Sigmoid colon (tissue), 4 donors: ENCODE measurements at regions not wholly inside any gene's neighbourhood (a gene's known extent, or its start where the extent isn't known, plus 50 kb on each side); places are given as distances from the start of the nearest gene placed in this dataset.

Source experiments
- EP300 ChIP-seq, 4 donors: sonication (generic); formaldehyde crosslinking; IDR thresholded peaks; one replicate each; pipeline ENCODE4 v1.6.1; 2017; ENCODE audit warnings: antibody characterized with exemption in 4 of 4
- POLR2A ChIP-seq, 2 donors: fragments of 450-650 bp; IDR thresholded peaks; one replicate each; pipeline ENCODE4 v1.6.1; 2016; ENCODE audit warnings: antibody characterized with exemption in 2 of 2, mild to moderate bottlenecking in 2 of 2, moderate library complexity in 2 of 2
- TF ChIP-seq, protein P1 (sequence below), 4 experiments: fragments of 450-650 bp in 3 of 4; fragments of 200-600 bp in 1 of 4; IDR thresholded peaks; one replicate each; pipeline ENCODE4 v1.5.1; 2016 to 2019; ENCODE audit warnings: antibody characterized with exemption in 4 of 4, mild to moderate bottlenecking in 3 of 4, moderate library complexity in 2 of 4

DNA sequence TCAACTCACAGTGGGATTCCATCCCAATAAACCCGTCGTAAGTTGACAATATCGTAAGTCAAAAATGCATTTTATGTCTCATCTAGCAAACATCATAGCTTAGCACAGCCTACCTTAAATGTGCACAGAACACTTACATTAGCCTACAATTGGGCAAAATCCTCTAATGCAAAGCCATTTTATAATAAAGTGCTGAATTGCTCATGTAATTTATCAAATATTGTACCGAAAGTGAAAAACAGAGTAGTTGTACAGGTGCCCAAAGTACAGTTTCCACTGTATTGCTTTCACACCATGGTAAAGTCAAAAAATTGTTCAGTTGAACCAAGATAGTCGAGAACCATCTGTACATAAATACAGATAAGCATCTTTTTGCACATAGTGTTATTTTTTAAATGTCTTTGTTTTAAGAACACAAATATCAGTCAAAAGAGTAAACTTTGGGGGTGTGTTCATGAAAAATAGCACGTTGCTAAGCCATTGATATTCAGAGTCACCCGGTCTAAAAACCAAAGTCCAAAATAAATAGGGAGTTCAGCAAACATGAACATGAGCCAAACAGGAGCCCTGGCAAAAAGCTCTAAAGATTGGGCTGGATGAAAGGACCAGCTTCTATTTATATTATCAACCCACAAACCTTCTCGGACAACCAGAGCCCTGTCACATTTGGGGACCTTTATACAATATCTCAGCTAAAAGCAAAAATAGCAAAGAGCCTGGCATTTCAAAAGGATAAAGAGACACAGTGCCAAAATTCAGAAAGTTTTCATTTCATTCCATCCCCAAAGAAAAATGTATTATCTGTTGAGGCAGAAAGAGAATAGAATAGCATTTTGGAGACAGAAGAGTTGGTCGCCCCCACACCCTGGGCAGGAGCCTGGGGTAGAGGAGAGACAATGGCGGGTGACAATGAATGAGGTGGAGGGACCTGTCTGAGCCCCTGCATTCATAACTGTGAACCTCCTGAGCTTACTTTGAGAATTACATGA is 105.9 kb upstream of the SH3BP4 start:
- TF ChIP-seq POLR2A (IDR thresholded peaks at IDR 0.05) (no peak), EP300 (IDR thresholded peaks at IDR 0.05) (no peak)
- TF ChIP-seq, protein P1, sequence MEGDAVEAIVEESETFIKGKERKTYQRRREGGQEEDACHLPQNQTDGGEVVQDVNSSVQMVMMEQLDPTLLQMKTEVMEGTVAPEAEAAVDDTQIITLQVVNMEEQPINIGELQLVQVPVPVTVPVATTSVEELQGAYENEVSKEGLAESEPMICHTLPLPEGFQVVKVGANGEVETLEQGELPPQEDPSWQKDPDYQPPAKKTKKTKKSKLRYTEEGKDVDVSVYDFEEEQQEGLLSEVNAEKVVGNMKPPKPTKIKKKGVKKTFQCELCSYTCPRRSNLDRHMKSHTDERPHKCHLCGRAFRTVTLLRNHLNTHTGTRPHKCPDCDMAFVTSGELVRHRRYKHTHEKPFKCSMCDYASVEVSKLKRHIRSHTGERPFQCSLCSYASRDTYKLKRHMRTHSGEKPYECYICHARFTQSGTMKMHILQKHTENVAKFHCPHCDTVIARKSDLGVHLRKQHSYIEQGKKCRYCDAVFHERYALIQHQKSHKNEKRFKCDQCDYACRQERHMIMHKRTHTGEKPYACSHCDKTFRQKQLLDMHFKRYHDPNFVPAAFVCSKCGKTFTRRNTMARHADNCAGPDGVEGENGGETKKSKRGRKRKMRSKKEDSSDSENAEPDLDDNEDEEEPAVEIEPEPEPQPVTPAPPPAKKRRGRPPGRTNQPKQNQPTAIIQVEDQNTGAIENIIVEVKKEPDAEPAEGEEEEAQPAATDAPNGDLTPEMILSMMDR (IDR thresholded peaks at IDR 0.05): no peak
